ENCODE measurements at regions not wholly inside any gene's neighbourhood (a gene's known extent, or its start where the extent isn't known, plus 50 kb on each side); places are given as distances from the start of the nearest gene placed in this dataset.
"Not testable (repeated sequence)": the region's sequence is repeated elsewhere in the genome, so short reads cannot be mapped to it uniquely, and the experiment has no call there.

DNA sequence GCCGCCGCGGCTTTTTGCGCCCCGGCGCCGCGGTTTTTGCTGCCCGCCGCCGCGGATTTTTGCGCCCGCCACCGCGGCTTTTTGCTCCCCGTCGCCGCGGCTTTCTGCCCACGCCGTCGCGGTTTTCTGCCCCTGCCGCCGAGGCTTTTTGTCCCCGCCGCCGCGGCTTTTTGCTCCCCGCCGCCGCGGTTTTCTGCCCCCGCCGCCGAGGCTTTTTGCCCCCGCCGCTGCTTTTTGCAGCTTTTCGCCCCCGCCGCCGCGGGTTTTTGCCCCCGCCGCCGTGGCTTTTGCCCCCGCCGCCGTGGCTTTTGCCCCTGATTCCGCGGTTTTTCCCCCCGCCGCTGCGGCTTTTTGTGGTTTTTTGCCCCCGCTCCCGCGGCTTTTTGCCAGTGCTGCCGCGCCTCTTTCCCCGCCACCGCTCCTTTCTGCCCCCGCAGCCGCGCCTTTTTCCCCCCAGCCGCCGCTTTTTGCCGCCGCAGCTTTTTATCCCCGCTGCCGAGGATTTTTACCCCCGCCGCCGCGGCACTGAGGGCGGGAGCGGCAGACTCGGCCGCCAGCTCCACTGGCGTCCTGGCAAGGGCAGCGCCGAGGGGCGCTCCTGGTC is 518.6 kb upstream of the WSB1 start:
- Histone ChIP-seq H4K91ac (ENCODE audit: insufficient read length, low read depth, low read length) (no peak overlapping the region), H2BK5ac (ENCODE audit: insufficient read length, low read length) (no peak overlapping the region), H3K79me2 (ENCODE audit: insufficient read depth, low read length) (no peaks in the 10 kb centered on the region), H3K56ac (ENCODE audit: insufficient read length, low read depth, low read length) (no peak overlapping the region), H3K4me1 (ENCODE audit: insufficient read depth, low read length) (no peaks in the 10 kb centered on the region), H3K79me1 (ENCODE audit: insufficient read depth, low read depth, low read length, poor library complexity, severe bottlenecking) (no peaks in the 10 kb centered on the region), H4K8ac (replicated peaks; ENCODE audit: insufficient read length, low read depth, low read length) (no peak overlapping the region), H3K27me3 (ENCODE audit: insufficient read depth, low read length) (no peaks in the 10 kb centered on the region), H3K4ac (ENCODE audit: low read depth, low read length) (no peak overlapping the region), H3T11ph (ENCODE audit: low read length) (no peak overlapping the region), H4K5ac (ENCODE audit: insufficient read length, low read depth, low read length) (no peak overlapping the region), H3K9ac (ENCODE audit: extremely low read depth, insufficient read length, low read length) (no peak overlapping the region), H3K4me2 (ENCODE audit: insufficient read depth, insufficient read length, low read length) (no peak overlapping the region), H3K23ac (ENCODE audit: insufficient read length, low read depth, low read length) (no peak overlapping the region), H3K9me3 (ENCODE audit: control insufficient read depth, low read depth, low read length) (peaks cover 11% of the 10 kb centered on the region), H2BK12ac (ENCODE audit: insufficient read length, low read depth, low read length) (no peak overlapping the region), H2AFZ (ENCODE audit: low read length) (no peak overlapping the region), H2BK15ac (ENCODE audit: low read depth, low read length) (no peak overlapping the region), H2BK20ac (ENCODE audit: low read depth, low read length, poor library complexity, severe bottlenecking) (no peak overlapping the region), H2AK5ac (ENCODE audit: insufficient read length, low read length) (no peak overlapping the region), H4K20me1 (ENCODE audit: control insufficient read depth, insufficient read depth, insufficient read length) (no peaks in the 10 kb centered on the region), H3K14ac (ENCODE audit: insufficient read depth, low read length) (no peak overlapping the region), H3K27ac (ENCODE audit: insufficient read length, low read depth, low read length) (no peak overlapping the region), H3K18ac (ENCODE audit: insufficient read length, low read depth, low read length) (no peak overlapping the region), H3K23me2 (ENCODE audit: insufficient read length, low read depth, low read length, poor library complexity, severe bottlenecking) (no peaks in the 10 kb centered on the region), H2BK120ac (ENCODE audit: low read depth, low read length, poor library complexity, severe bottlenecking) (no peak overlapping the region)
- Mint-ChIP-seq H3K27me3 (ENCODE audit: low read depth) (peaks cover 5% of the 10 kb centered on the region), H3K9me3 (peaks cover 44 to 49% of the 10 kb centered on the region in 2 experiments), H3K27ac (no peak overlapping the region), H3K4me1 (no peaks in the 10 kb centered on the region), H3K4me3 (no peak overlapping the region), H3K36me3 (ENCODE audit: insufficient read depth in 1 of 3, low read depth in 3 of 3) (peaks cover 4 to 21% (median 8%) of the 10 kb centered on the region in 3 experiments)
- no peak for DNase-seq
- TF ChIP-seq, protein P1, sequence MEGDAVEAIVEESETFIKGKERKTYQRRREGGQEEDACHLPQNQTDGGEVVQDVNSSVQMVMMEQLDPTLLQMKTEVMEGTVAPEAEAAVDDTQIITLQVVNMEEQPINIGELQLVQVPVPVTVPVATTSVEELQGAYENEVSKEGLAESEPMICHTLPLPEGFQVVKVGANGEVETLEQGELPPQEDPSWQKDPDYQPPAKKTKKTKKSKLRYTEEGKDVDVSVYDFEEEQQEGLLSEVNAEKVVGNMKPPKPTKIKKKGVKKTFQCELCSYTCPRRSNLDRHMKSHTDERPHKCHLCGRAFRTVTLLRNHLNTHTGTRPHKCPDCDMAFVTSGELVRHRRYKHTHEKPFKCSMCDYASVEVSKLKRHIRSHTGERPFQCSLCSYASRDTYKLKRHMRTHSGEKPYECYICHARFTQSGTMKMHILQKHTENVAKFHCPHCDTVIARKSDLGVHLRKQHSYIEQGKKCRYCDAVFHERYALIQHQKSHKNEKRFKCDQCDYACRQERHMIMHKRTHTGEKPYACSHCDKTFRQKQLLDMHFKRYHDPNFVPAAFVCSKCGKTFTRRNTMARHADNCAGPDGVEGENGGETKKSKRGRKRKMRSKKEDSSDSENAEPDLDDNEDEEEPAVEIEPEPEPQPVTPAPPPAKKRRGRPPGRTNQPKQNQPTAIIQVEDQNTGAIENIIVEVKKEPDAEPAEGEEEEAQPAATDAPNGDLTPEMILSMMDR (conservative IDR thresholded peaks at IDR 0.05), result no peak
- WGBS (ENCODE audit: extremely low coverage, insufficient read length, low lambda C conversion rate), result no CpG with 5 or more reads among the region's 83 CpGs

DNA sequence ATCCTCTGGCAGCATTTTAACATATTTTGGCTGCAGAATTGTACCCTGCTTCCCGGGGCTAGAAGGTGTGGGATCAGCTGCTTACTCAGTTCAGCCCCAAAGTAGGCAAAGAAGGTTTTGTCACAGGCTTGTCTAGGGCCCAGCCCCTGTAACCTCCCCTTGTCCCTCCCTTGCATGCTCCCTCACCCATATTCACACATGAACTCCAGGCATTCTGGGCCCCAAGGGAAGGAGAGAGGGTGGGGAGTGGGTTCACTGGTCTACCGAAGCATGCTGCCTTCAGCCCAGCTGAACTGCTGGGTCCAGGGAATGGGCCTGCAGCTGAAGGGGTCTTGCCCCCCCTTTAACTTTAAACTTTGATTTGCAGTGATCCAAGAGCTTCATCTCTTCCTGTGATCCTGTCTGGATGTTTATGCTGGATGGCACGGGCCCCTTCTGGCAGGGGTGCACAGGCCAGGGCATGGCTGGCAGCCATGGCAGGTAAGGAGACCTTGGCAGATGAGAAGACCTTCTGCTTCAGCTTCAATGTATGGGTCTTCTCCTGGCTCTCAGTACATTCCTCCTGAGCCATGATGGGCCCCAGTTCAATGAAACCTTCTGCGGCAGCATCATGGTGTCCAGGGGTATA is 513.6 kb upstream of the WSB1 start:
- H2BK12ac ChIP-seq (ENCODE audit: insufficient read length, low read depth, low read length); H4K91ac ChIP-seq (ENCODE audit: insufficient read length, low read depth, low read length); H3K14ac ChIP-seq (ENCODE audit: insufficient read depth, low read length); H3K27ac ChIP-seq (ENCODE audit: insufficient read length, low read depth, low read length); H3K18ac ChIP-seq (ENCODE audit: insufficient read length, low read depth, low read length); H2AFZ ChIP-seq (ENCODE audit: low read length); H3K23ac ChIP-seq (ENCODE audit: insufficient read length, low read depth, low read length); H4K5ac ChIP-seq (ENCODE audit: insufficient read length, low read depth, low read length); H2BK5ac ChIP-seq (ENCODE audit: insufficient read length, low read length); H3K27ac Mint-ChIP-seq; H2BK20ac ChIP-seq (ENCODE audit: low read depth, low read length, poor library complexity, severe bottlenecking); DNase-seq; H2BK120ac ChIP-seq (ENCODE audit: low read depth, low read length, poor library complexity, severe bottlenecking); H3K27me3 Mint-ChIP-seq (ENCODE audit: low read depth); H3K27me3 ChIP-seq (ENCODE audit: insufficient read depth, low read length); H3K4me1 Mint-ChIP-seq; H3K4me1 ChIP-seq (ENCODE audit: insufficient read depth, low read length); H4K20me1 ChIP-seq (ENCODE audit: control insufficient read depth, insufficient read depth, insufficient read length); H3K79me1 ChIP-seq (ENCODE audit: insufficient read depth, low read depth, low read length, poor library complexity, severe bottlenecking); H3T11ph ChIP-seq (ENCODE audit: low read length); H3K23me2 ChIP-seq (ENCODE audit: insufficient read length, low read depth, low read length, poor library complexity, severe bottlenecking); H3K4me2 ChIP-seq (ENCODE audit: insufficient read depth, insufficient read length, low read length); H2BK15ac ChIP-seq (ENCODE audit: low read depth, low read length); H3K4ac ChIP-seq (ENCODE audit: low read depth, low read length); H3K9ac ChIP-seq (ENCODE audit: extremely low read depth, insufficient read length, low read length); H2AK5ac ChIP-seq (ENCODE audit: insufficient read length, low read length); H4K8ac ChIP-seq (replicated peaks; ENCODE audit: insufficient read length, low read depth, low read length); H3K4me3 Mint-ChIP-seq; H3K56ac ChIP-seq (ENCODE audit: insufficient read length, low read depth, low read length); H3K79me2 ChIP-seq (ENCODE audit: insufficient read depth, low read length): not testable (repeated sequence)
- WGBS (ENCODE audit: extremely low coverage, insufficient read length, low lambda C conversion rate), result no CpG with 5 or more reads among the region's 4 CpGs
- H3K36me3 Mint-ChIP-seq (ENCODE audit: insufficient read depth in 1 of 3, low read depth in 3 of 3), result peaks cover 7 to 22% (median 12%) of the 10 kb centered on the region in 3 experiments
- peaks cover 26 to 29% of the 10 kb centered on the region in 2 experiments for H3K9me3 Mint-ChIP-seq
- H3K9me3 ChIP-seq (ENCODE audit: control insufficient read depth, low read depth, low read length), result peaks cover 61% of the 10 kb centered on the region

All from H9 (cell line).